ENCODE measurements at regions not wholly inside any gene's neighbourhood (a gene's known extent, or its start where the extent isn't known, plus 50 kb on each side); places are given as distances from the start of the nearest gene placed in this dataset.

GRCh38 chr13:48866249-48866648 lies 109.5 kb upstream of the FNDC3A start:
- H3K27me3 ChIP-seq (ENCODE audit: insufficient read depth, low read depth, low read length), result no peaks in the 10 kb centered on the region
- H3K79me2 ChIP-seq (replicated peaks; ENCODE audit: insufficient read depth, low read length), result no peaks in the 10 kb centered on the region
- H3K9me3 ChIP-seq (ENCODE audit: low read length), result no peaks in the 10 kb centered on the region
- no peaks in the 10 kb centered on the region for H3K36me3 ChIP-seq (ENCODE audit: insufficient read depth, low read length)
- H3K27ac ChIP-seq (ENCODE audit: low read length), result no peak overlapping the region
- H4K20me1 ChIP-seq (ENCODE audit: insufficient read depth), result no peaks in the 10 kb centered on the region
- H3K4me3 ChIP-seq (ENCODE audit: low read length), result no peak overlapping the region
- no peaks in the 10 kb centered on the region for H3F3A ChIP-seq (ENCODE audit: insufficient read depth, low read length, poor library complexity, severe bottlenecking)
- H3K4me2 ChIP-seq (ENCODE audit: low read length), result no peak overlapping the region
- H3K9me2 ChIP-seq (ENCODE audit: insufficient read depth, low read length), result no peaks in the 10 kb centered on the region
- no peak overlapping the region for H3K9ac ChIP-seq (ENCODE audit: low read length)
- no peak for TF ChIP-seq POLR2AphosphoS5 (IDR thresholded peaks at IDR 0.05)
- TF ChIP-seq CTCF (IDR thresholded peaks at IDR 0.05; ENCODE audit: poor library complexity, severe bottlenecking), result no peak
- no peak for TF ChIP-seq EZH2 (IDR thresholded peaks at IDR 0.05; ENCODE audit: borderline replicate concordance, insufficient read depth, low read length, poor library complexity, severe bottlenecking)
- no peak for TF ChIP-seq RAD21 (conservative IDR thresholded peaks at IDR 0.05)
- TF ChIP-seq MXI1 (conservative IDR thresholded peaks at IDR 0.05; ENCODE audit: poor library complexity, severe bottlenecking), result no peak
- no peak for TF ChIP-seq REST (IDR thresholded peaks at IDR 0.05; ENCODE audit: borderline replicate concordance)
- no peak for TF ChIP-seq EP300 (conservative IDR thresholded peaks at IDR 0.05; ENCODE audit: poor library complexity, severe bottlenecking)
- no peak for TF ChIP-seq TAF1 (IDR thresholded peaks at IDR 0.05; ENCODE audit: low read depth)
- TF ChIP-seq SMC3 (conservative IDR thresholded peaks at IDR 0.05; ENCODE audit: poor library complexity), result no peak
- no peak overlapping the region for H2AFZ ChIP-seq (ENCODE audit: low read depth, low read length)

- Histone ChIP-seq H3K9me2 (ENCODE audit: insufficient read depth, low read length) (no peaks in the 10 kb centered on the region), H3K4me3 (ENCODE audit: low read length) (no peak overlapping the region), H4K20me1 (ENCODE audit: insufficient read depth) (no peaks in the 10 kb centered on the region), H3K79me2 (replicated peaks; ENCODE audit: insufficient read depth, low read length) (no peaks in the 10 kb centered on the region), H3K9me3 (ENCODE audit: low read length) (no peaks in the 10 kb centered on the region), H3K9ac (ENCODE audit: low read length) (no peak overlapping the region), H2AFZ (ENCODE audit: low read depth, low read length) (no peak overlapping the region), H3K4me2 (ENCODE audit: low read length) (no peak overlapping the region), H3K27ac (ENCODE audit: low read length) (no peak overlapping the region), H3F3A (ENCODE audit: insufficient read depth, low read length, poor library complexity, severe bottlenecking) (no peaks in the 10 kb centered on the region), H3K36me3 (ENCODE audit: insufficient read depth, low read length) (no peaks in the 10 kb centered on the region), H3K27me3 (ENCODE audit: insufficient read depth, low read depth, low read length) (no peaks in the 10 kb centered on the region)
- TF ChIP-seq CTCF (IDR thresholded peaks at IDR 0.05; ENCODE audit: poor library complexity, severe bottlenecking) (no peak), REST (IDR thresholded peaks at IDR 0.05; ENCODE audit: borderline replicate concordance) (no peak), EP300 (conservative IDR thresholded peaks at IDR 0.05; ENCODE audit: poor library complexity, severe bottlenecking) (no peak), SMC3 (conservative IDR thresholded peaks at IDR 0.05; ENCODE audit: poor library complexity) (no peak)
These were observed 102.6 kb upstream of the FNDC3A start for GRCh38 chr13:48873081-48873480.

Measured in neural cell (in vitro differentiated cells).